ENCODE measurements at regions not wholly inside any gene's neighbourhood (a gene's known extent, or its start where the extent isn't known, plus 50 kb on each side); places are given as distances from the start of the nearest gene placed in this dataset.

DNA sequence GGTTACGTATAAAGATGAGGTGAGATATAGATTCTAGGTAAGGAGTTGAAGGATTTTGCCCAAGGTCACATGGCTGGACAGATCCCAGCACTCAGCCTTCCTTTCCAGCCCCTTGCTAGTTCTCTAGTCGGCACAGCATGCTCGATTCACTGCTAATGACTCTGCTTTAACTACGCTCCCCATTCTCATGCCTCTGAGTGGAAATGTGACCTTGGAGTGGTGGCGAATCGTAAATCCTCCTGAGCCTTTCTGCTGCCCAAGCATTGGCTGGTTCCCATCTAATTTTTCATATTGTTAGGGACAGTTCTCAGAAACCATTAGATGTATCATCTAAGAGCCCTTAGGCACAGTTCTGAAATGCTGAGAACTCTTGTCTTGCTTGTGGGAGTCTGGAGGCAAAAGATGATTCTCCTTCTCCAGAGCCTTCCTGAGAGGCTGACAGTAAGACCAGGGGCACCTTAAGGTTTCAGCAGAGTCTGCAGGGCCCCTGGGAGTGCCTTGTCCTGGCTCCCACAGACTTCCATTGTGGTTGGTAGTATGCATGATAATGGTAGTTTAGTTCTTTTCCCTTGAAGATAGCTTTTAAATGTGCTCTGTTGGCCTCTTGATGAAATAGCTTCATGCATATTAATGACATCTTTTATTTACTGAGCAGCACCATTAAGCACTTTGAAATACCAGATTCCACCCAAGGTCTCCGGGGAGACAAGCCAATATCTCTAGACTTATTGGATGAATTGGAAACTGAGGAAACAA, 377.8 kb upstream of the SLC14A2 start:
- Histone ChIP-seq H3K9ac (ENCODE audit: control insufficient read depth, extremely low read depth, insufficient read depth, low read length) (no peak overlapping the region), H3K79me2 (ENCODE audit: control insufficient read depth, insufficient read depth, low read length) (no peaks in the 10 kb centered on the region), H3K4me1 (ENCODE audit: control insufficient read depth, extremely low read depth, insufficient read depth, low read length) (no peaks in the 10 kb centered on the region), H3K9me1 (ENCODE audit: control insufficient read depth, extremely low read depth, insufficient read depth, low read length) (no peaks in the 10 kb centered on the region), H3K4me3 (ENCODE audit: control insufficient read depth in 2 of 3, extremely low read depth in 1 of 3, insufficient read depth in 2 of 3, low read depth in 1 of 3, low read length in 3 of 3) (no peak overlapping the region), H2AFZ (ENCODE audit: control insufficient read depth, low read length) (no peak overlapping the region), H3K9me3 (ENCODE audit: control insufficient read depth, low read depth, low read length) (no peaks in the 10 kb centered on the region), H3K27ac (ENCODE audit: control insufficient read depth, insufficient read depth, low read length) (no peak overlapping the region), H3K27me3 (ENCODE audit: control insufficient read depth, extremely low read depth, insufficient read depth, low read length) (no peaks in the 10 kb centered on the region), H3K36me3 (ENCODE audit: control insufficient read depth in 2 of 2, extremely low read depth in 1 of 2, insufficient read depth in 2 of 2, low read length in 2 of 2) (no peaks in the 10 kb centered on the region), H4K20me1 (ENCODE audit: control insufficient read depth, extremely low read depth, insufficient read depth, low read length) (no peaks in the 10 kb centered on the region), H3K4me2 (ENCODE audit: control insufficient read depth, extremely low read depth, insufficient read depth, low read depth, low read length) (no peak overlapping the region)
- dilution Hi-C loops (cut with MboI; ENCODE audit: extremely low pct_ligation_motif_present, low sequenced_read_pairs): no loop called here
- DNase-seq (ENCODE audit: low read depth, low spot score): no peak
- no peak for TF ChIP-seq EZH2 (IDR thresholded peaks at IDR 0.05; ENCODE audit: low read length)
- no peak for FAIRE-seq

DNA sequence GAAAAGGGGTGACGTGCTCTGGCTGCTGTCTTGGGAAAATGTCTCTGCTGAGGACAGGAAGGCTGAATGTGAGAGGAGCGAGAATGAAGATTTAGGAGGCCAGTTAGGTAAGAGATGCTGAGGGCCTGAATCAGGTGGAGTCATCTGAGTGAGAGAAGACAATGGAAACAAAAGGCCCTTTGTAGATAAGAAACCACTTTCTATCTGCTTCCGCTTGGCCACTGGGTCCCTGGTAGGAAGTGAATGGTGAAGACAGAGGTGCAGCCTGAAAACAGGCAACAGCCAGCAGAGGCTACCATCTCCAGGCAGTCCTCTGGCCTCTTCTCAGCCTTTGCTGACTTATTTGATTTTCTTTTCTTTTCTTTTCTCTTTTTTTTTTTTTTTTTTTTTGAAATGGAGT, 374.0 kb upstream of the SLC14A2 start:
- no peaks in the 10 kb centered on the region for H3K27me3 ChIP-seq (ENCODE audit: control insufficient read depth, extremely low read depth, insufficient read depth, low read length)
- no peaks in the 10 kb centered on the region for H3K36me3 ChIP-seq (ENCODE audit: control insufficient read depth in 2 of 2, extremely low read depth in 1 of 2, insufficient read depth in 2 of 2, low read length in 2 of 2)
- no peaks in the 10 kb centered on the region for H3K9me1 ChIP-seq (ENCODE audit: control insufficient read depth, extremely low read depth, insufficient read depth, low read length)
- H3K4me1 ChIP-seq (ENCODE audit: control insufficient read depth, extremely low read depth, insufficient read depth, low read length): peaks cover 8% of the 10 kb centered on the region
- DNase-seq (ENCODE audit: low read depth, low spot score) (no peak), FAIRE-seq (no peak)
- no peak overlapping the region for H3K4me2 ChIP-seq (ENCODE audit: control insufficient read depth, extremely low read depth, insufficient read depth, low read depth, low read length)
- H2AFZ ChIP-seq (ENCODE audit: control insufficient read depth, low read length): no peak overlapping the region
- H3K27ac ChIP-seq (ENCODE audit: control insufficient read depth, insufficient read depth, low read length): no peak overlapping the region
- H3K79me2 ChIP-seq (ENCODE audit: control insufficient read depth, insufficient read depth, low read length): no peaks in the 10 kb centered on the region
- H3K9ac ChIP-seq (ENCODE audit: control insufficient read depth, extremely low read depth, insufficient read depth, low read length): no peak overlapping the region
- TF ChIP-seq, protein P1, sequence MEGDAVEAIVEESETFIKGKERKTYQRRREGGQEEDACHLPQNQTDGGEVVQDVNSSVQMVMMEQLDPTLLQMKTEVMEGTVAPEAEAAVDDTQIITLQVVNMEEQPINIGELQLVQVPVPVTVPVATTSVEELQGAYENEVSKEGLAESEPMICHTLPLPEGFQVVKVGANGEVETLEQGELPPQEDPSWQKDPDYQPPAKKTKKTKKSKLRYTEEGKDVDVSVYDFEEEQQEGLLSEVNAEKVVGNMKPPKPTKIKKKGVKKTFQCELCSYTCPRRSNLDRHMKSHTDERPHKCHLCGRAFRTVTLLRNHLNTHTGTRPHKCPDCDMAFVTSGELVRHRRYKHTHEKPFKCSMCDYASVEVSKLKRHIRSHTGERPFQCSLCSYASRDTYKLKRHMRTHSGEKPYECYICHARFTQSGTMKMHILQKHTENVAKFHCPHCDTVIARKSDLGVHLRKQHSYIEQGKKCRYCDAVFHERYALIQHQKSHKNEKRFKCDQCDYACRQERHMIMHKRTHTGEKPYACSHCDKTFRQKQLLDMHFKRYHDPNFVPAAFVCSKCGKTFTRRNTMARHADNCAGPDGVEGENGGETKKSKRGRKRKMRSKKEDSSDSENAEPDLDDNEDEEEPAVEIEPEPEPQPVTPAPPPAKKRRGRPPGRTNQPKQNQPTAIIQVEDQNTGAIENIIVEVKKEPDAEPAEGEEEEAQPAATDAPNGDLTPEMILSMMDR (optimal IDR thresholded peaks at IDR 0.05 in 1 of 3, IDR thresholded peaks at IDR 0.05 in 1 of 3, conservative IDR thresholded peaks at IDR 0.05 in 1 of 3; ENCODE audit: extremely low read depth in 1 of 3, insufficient read depth in 2 of 3, low read length in 3 of 3): no peak
- TF ChIP-seq EZH2 (IDR thresholded peaks at IDR 0.05; ENCODE audit: low read length): no peak
- H3K4me3 ChIP-seq (ENCODE audit: control insufficient read depth in 2 of 3, extremely low read depth in 1 of 3, insufficient read depth in 2 of 3, low read depth in 1 of 3, low read length in 3 of 3): no peak overlapping the region
- dilution Hi-C loops (cut with MboI; ENCODE audit: extremely low pct_ligation_motif_present, low sequenced_read_pairs): no loop called here
- no peaks in the 10 kb centered on the region for H4K20me1 ChIP-seq (ENCODE audit: control insufficient read depth, extremely low read depth, insufficient read depth, low read length)
- H3K9me3 ChIP-seq (ENCODE audit: control insufficient read depth, low read depth, low read length): no peaks in the 10 kb centered on the region
